ENCODE measurements at regions not wholly inside any gene's neighbourhood (a gene's known extent, or its start where the extent isn't known, plus 50 kb on each side); places are given as distances from the start of the nearest gene placed in this dataset.

- TF ChIP-seq CTCF (IDR thresholded peaks at IDR 0.05; ENCODE audit: low read depth, low read length, poor library complexity, severe bottlenecking), result no peak
- no peak for TF ChIP-seq EZH2phosphoT487 (IDR thresholded peaks at IDR 0.05; ENCODE audit: borderline replicate concordance, low read length)
These were observed 236.1 kb downstream of the VAPA start for GRCh38 chr18:10149768-10150556.
